Activated gamma-delta T cell treated with anti-CD3 and anti-CD28 coated beads, Interleukin-2, amount 50 U/mL, for 16 hours (primary cell): ENCODE measurements at regions not wholly inside any gene's neighbourhood (a gene's known extent, or its start where the extent isn't known, plus 50 kb on each side); places are given as distances from the start of the nearest gene placed in this dataset.

Source experiments
- DNase-seq: peaks from one replicate; pipeline ENCODE4 v3.0.0-alpha.2; 2020; ENCODE audit warnings: low read depth

GRCh38 chr1:60431593-60431992 is 358.0 kb upstream of the C1orf87 start:
- no peak for DNase-seq

- no peak for DNase-seq
Measured at GRCh38 chr1:60430375-60430774, 356.8 kb upstream of the C1orf87 start.

GRCh38 chr1:60428127-60428526 is 354.6 kb upstream of the C1orf87 start:
- DNase-seq: no peak

- DNase-seq: no peak
Measured at GRCh38 chr1:60427701-60428100, 354.1 kb upstream of the C1orf87 start.

GRCh38 chr1:60427194-60427593 is 353.6 kb upstream of the C1orf87 start:
- no peak for DNase-seq

GRCh38 chr1:60425528-60425927 is 352.0 kb upstream of the C1orf87 start:
- no peak for DNase-seq

- no peak for DNase-seq
Measured at GRCh38 chr1:60423146-60423780, 349.7 kb upstream of the C1orf87 start.

- DNase-seq: no peak
Measured at GRCh38 chr1:60421965-60422364, 348.4 kb upstream of the C1orf87 start.

GRCh38 chr1:60419023-60419422 is 345.5 kb upstream of the C1orf87 start:
- no peak for DNase-seq

GRCh38 chr1:60415696-60416095 is 342.1 kb upstream of the C1orf87 start:
- DNase-seq: no peak

- DNase-seq: no peak
Measured at GRCh38 chr1:60413091-60413490, 339.5 kb upstream of the C1orf87 start.

- DNase-seq: no peak
Measured at GRCh38 chr1:60411591-60411990, 338.0 kb upstream of the C1orf87 start.

- DNase-seq: no peak
Measured at GRCh38 chr1:60402816-60403215, 329.2 kb upstream of the C1orf87 start.

GRCh38 chr1:60402216-60402615 is 328.6 kb upstream of the C1orf87 start:
- DNase-seq: no peak

GRCh38 chr1:60394436-60394835 is 320.9 kb upstream of the C1orf87 start:
- no peak for DNase-seq

GRCh38 chr1:60390593-60391282 is 317.2 kb upstream of the C1orf87 start:
- DNase-seq: no peak

GRCh38 chr1:60388092-60388987 is 314.8 kb upstream of the C1orf87 start:
- no peak for DNase-seq

GRCh38 chr1:60387175-60387574 is 313.6 kb upstream of the C1orf87 start:
- no peak for DNase-seq

- no peak for DNase-seq
Measured at GRCh38 chr1:60386249-60386648, 312.7 kb upstream of the C1orf87 start.

- no peak for DNase-seq
Measured at GRCh38 chr1:60376196-60376595, 302.6 kb upstream of the C1orf87 start.

GRCh38 chr1:60374537-60374936 is 301.0 kb upstream of the C1orf87 start:
- no peak for DNase-seq

- no peak for DNase-seq
Measured at GRCh38 chr1:60367532-60367931, 294.0 kb upstream of the C1orf87 start.

- DNase-seq: no peak
Measured at GRCh38 chr1:60359431-60359830, 285.9 kb upstream of the C1orf87 start.
